Gastrocnemius medialis (tissue), 4 donors: ENCODE measurements at regions not wholly inside any gene's neighbourhood (a gene's known extent, or its start where the extent isn't known, plus 50 kb on each side); places are given as distances from the start of the nearest gene placed in this dataset.

Experiments
- POLR2A ChIP-seq, 2 donors: fragments of 450-650 bp; IDR thresholded peaks; one replicate each; pipeline ENCODE4 v1.6.1; 2017; ENCODE audit warnings: antibody characterized with exemption in 2 of 2, mild to moderate bottlenecking in 2 of 2, moderate library complexity in 2 of 2
- TF ChIP-seq, protein P1 (sequence below), 5 experiments: fragments of 450-650 bp in 3 of 5; fragments of 200-600 bp in 2 of 5; sonication (generic) in 2 of 5; IDR thresholded peaks in 4 of 5; conservative IDR thresholded peaks in 1 of 5; 1 replicate in 4 of 5; 2 replicates in 1 of 5; pipeline ENCODE4 v1.5.1; 2016 to 2019; ENCODE audit warnings: antibody characterized with exemption in 5 of 5, mild to moderate bottlenecking in 3 of 5, moderate library complexity in 3 of 5

- TF ChIP-seq, protein P1, sequence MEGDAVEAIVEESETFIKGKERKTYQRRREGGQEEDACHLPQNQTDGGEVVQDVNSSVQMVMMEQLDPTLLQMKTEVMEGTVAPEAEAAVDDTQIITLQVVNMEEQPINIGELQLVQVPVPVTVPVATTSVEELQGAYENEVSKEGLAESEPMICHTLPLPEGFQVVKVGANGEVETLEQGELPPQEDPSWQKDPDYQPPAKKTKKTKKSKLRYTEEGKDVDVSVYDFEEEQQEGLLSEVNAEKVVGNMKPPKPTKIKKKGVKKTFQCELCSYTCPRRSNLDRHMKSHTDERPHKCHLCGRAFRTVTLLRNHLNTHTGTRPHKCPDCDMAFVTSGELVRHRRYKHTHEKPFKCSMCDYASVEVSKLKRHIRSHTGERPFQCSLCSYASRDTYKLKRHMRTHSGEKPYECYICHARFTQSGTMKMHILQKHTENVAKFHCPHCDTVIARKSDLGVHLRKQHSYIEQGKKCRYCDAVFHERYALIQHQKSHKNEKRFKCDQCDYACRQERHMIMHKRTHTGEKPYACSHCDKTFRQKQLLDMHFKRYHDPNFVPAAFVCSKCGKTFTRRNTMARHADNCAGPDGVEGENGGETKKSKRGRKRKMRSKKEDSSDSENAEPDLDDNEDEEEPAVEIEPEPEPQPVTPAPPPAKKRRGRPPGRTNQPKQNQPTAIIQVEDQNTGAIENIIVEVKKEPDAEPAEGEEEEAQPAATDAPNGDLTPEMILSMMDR (IDR thresholded peaks at IDR 0.05 in 4 of 5, conservative IDR thresholded peaks at IDR 0.05 in 1 of 5), result no peak
- TF ChIP-seq POLR2A (IDR thresholded peaks at IDR 0.05), result no peak
These were observed 143.1 kb upstream of the MYL2 start for GRCh38 chr12:111063295-111064026.
